Fibroblast of lung (primary cell): ENCODE measurements at regions not wholly inside any gene's neighbourhood (a gene's known extent, or its start where the extent isn't known, plus 50 kb on each side); places are given as distances from the start of the nearest gene placed in this dataset.

Experiments used
- DNase-seq, 2 donors: peaks; one replicate each; pipeline versions ENCODE4 v3.0.0 to v3.0.0-alpha.2; 2010; ENCODE audit warnings: low read depth in 2 of 2
- H2AFZ ChIP-seq: 2 replicates; pipeline ENCODE4 v1.5.1; 2012; ENCODE audit warnings: low read length, control low read depth, inconsistent platforms
- H3K27ac ChIP-seq: 2 replicates; pipeline ENCODE4 v1.5.1; 2011; ENCODE audit warnings: low read length, control low read depth; ENCODE audit not compliant: insufficient read depth
- H3K27me3 ChIP-seq: 2 replicates; pipeline ENCODE4 v1.5.1; 2011; ENCODE audit warnings: mild to moderate bottlenecking, low read length; ENCODE audit not compliant: control insufficient read depth, insufficient read depth
- H3K36me3 ChIP-seq: 2 replicates; pipeline ENCODE4 v1.5.1; 2011; ENCODE audit warnings: low read length; ENCODE audit not compliant: control insufficient read depth, insufficient read depth
- H3K4me1 ChIP-seq: 2 replicates; pipeline ENCODE4 v1.5.1; 2011; ENCODE audit warnings: low read length; ENCODE audit not compliant: control insufficient read depth, insufficient read depth; ENCODE audit errors: extremely low read depth
- H3K4me2 ChIP-seq: 2 replicates; pipeline ENCODE4 v1.5.1; 2011; ENCODE audit warnings: low read length, control low read depth; ENCODE audit not compliant: insufficient read depth; ENCODE audit errors: extremely low read depth
- H3K4me3 ChIP-seq, 4 experiments: fragments of 200-600 bp in 1 of 4; sonication (generic) in 1 of 4; replicated peaks in 1 of 4; 2 replicates each; pipeline ENCODE4 v1.5.1; 2011 to 2016; ENCODE audit warnings: low read length in 4 of 4, low read depth in 3 of 4, mild to moderate bottlenecking in 3 of 4, control low read depth in 2 of 4, inconsistent platforms in 1 of 4, mixed read lengths in 1 of 4; ENCODE audit not compliant: insufficient read depth in 1 of 4; ENCODE audit errors: control extremely low read depth in 1 of 4
- H3K79me2 ChIP-seq: 2 replicates; pipeline ENCODE4 v1.5.1; 2012; ENCODE audit warnings: mild to moderate bottlenecking, low read length, inconsistent platforms; ENCODE audit not compliant: control insufficient read depth, insufficient read depth
- H3K9ac ChIP-seq: 2 replicates; pipeline ENCODE4 v1.5.1; 2011; ENCODE audit warnings: mild to moderate bottlenecking, low read length, control low read depth; ENCODE audit not compliant: insufficient read depth
- H3K9me3 ChIP-seq: 2 replicates; pipeline ENCODE4 v1.5.1; 2012; ENCODE audit warnings: low read depth, low read length; ENCODE audit not compliant: control insufficient read depth, insufficient read depth
- H4K20me1 ChIP-seq: 2 replicates; pipeline ENCODE4 v1.5.1; 2011; ENCODE audit warnings: low read length; ENCODE audit not compliant: control insufficient read depth, insufficient read depth; ENCODE audit errors: extremely low read depth
- CTCF ChIP-seq, 2 donors: IDR thresholded peaks in 1 of 2; conservative IDR thresholded peaks in 1 of 2; 1 replicate in 1 of 2; 2 replicates in 1 of 2; pipeline ENCODE4 v1.5.1; 2011 to 2012; ENCODE audit warnings: low read length in 2 of 2, control low read depth in 1 of 2, inconsistent platforms in 1 of 2, low read depth in 1 of 2, mild to moderate bottlenecking in 1 of 2
- EZH2 ChIP-seq: IDR thresholded peaks from 2 replicates; pipeline ENCODE4 v1.5.1; 2012; ENCODE audit warnings: low read length, control low read depth, mild to moderate bottlenecking; ENCODE audit errors: missing control alignments

GRCh38 chr4:161317000-161317399, 846.8 kb downstream of the FSTL5 start:
- TF ChIP-seq CTCF (conservative IDR thresholded peaks at IDR 0.05 in 1 of 2, IDR thresholded peaks at IDR 0.05 in 1 of 2; ENCODE audit: low read depth in 1 of 2, low read length in 2 of 2), result no peak
- no peak for TF ChIP-seq EZH2
- H4K20me1 ChIP-seq, result no peaks in the 10 kb centered on the region
- no peak overlapping the region for H3K4me2 ChIP-seq
- no peaks in the 10 kb centered on the region for H3K36me3 ChIP-seq
- DNase-seq, result no peak
- no peak overlapping the region for H3K9ac ChIP-seq
- no peaks in the 10 kb centered on the region for H3K79me2 ChIP-seq
- no peaks in the 10 kb centered on the region for H3K4me1 ChIP-seq
- no peaks in the 10 kb centered on the region for H3K27me3 ChIP-seq
- H3K9me3 ChIP-seq, result no peaks in the 10 kb centered on the region
- H3K4me3 ChIP-seq, result no peak overlapping the region
- H3K27ac ChIP-seq, result no peak overlapping the region
- no peak overlapping the region for H2AFZ ChIP-seq

DNA sequence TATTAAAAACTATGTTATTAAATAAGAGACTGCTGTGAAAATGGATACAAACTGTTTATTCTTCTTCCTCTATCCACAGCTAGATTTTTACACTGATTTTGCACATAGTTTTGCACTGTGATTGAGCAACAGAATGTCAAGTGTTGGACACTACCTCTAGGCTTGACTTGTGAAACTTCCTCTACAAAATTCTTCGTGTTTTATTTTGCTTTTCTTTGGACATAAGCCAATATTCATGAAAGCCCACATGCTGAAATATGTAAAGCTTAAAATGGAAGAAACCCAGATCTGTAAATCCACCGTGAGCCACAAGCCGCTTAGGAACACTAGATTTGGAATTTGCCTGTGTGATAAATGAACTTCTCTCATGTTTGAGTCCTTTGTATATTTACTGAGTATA, 849.4 kb downstream of the FSTL5 start:
- TF ChIP-seq EZH2 (no peak), CTCF (conservative IDR thresholded peaks at IDR 0.05 in 1 of 2, IDR thresholded peaks at IDR 0.05 in 1 of 2; ENCODE audit: low read depth in 1 of 2, low read length in 2 of 2) (no peak)
- Histone ChIP-seq H3K36me3 (no peaks in the 10 kb centered on the region), H3K4me2 (no peak overlapping the region), H3K27me3 (no peaks in the 10 kb centered on the region), H3K79me2 (no peaks in the 10 kb centered on the region), H2AFZ (no peak overlapping the region), H3K4me3 (no peak overlapping the region), H3K4me1 (no peaks in the 10 kb centered on the region), H3K9ac (no peak overlapping the region), H3K27ac (no peak overlapping the region), H3K9me3 (no peaks in the 10 kb centered on the region), H4K20me1 (no peaks in the 10 kb centered on the region)
- no peak for DNase-seq

DNA sequence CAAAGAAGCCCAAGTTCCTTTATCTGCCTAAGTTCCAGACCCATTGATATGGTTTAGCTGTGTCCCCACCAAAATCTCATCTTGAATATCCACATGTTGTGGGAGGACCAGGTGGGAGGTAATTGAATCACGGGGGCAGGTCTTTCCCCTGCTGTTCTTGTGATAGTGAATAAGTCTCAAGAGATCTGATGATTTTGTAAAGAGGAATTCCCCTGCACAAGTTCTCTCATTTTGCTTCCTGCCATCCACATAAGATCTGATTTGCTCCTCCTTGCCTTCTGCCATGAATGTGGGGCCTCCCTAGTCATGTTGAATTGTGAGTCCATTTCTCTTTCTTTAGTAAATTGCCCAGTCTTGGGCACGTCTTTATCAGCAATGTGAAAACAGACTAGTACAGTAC, 860.2 kb downstream of the FSTL5 start:
- H3K79me2 ChIP-seq, result no peaks in the 10 kb centered on the region
- no peak overlapping the region for H3K4me2 ChIP-seq
- H3K4me3 ChIP-seq, result no peak overlapping the region
- H3K27ac ChIP-seq, result no peak overlapping the region
- no peak overlapping the region for H3K9ac ChIP-seq
- H4K20me1 ChIP-seq, result no peaks in the 10 kb centered on the region
- TF ChIP-seq CTCF (conservative IDR thresholded peaks at IDR 0.05 in 1 of 2, IDR thresholded peaks at IDR 0.05 in 1 of 2; ENCODE audit: low read depth in 1 of 2, low read length in 2 of 2), result no peak
- TF ChIP-seq EZH2, result no peak
- no peaks in the 10 kb centered on the region for H3K36me3 ChIP-seq
- no peaks in the 10 kb centered on the region for H3K27me3 ChIP-seq
- H3K9me3 ChIP-seq, result no peaks in the 10 kb centered on the region
- DNase-seq, result no peak
- H3K4me1 ChIP-seq, result no peaks in the 10 kb centered on the region
- H2AFZ ChIP-seq, result no peak overlapping the region
